Body of pancreas (tissue), 4 donors: ENCODE measurements at regions not wholly inside any gene's neighbourhood (a gene's known extent, or its start where the extent isn't known, plus 50 kb on each side); places are given as distances from the start of the nearest gene placed in this dataset.

Experiments used
- CTCF ChIP-seq, 7 experiments: fragments of 450-650 bp in 4 of 7; fragments of 200-600 bp in 3 of 7; sonication (generic) in 3 of 7; IDR thresholded peaks; one replicate each; pipeline ENCODE4 v1.5.1; 2016 to 2019; ENCODE audit warnings: antibody characterized with exemption in 7 of 7
- POLR2A ChIP-seq, 3 donors: fragments of 450-650 bp; IDR thresholded peaks; one replicate each; pipeline ENCODE4 v1.6.1; 2016; ENCODE audit warnings: antibody characterized with exemption in 3 of 3, mild to moderate bottlenecking in 2 of 3

GRCh38 chr9:101977614-101978210, 239.3 kb upstream of the GRIN3A start:
- peak; percentile 15 to 74 (median 54) for TF ChIP-seq CTCF (IDR thresholded peaks at IDR 0.05)
- no peak for TF ChIP-seq POLR2A (IDR thresholded peaks at IDR 0.05)
